ENCODE measurements at regions not wholly inside any gene's neighbourhood (a gene's known extent, or its start where the extent isn't known, plus 50 kb on each side); places are given as distances from the start of the nearest gene placed in this dataset.

- TF ChIP-seq REST (IDR thresholded peaks at IDR 0.05), result no peak
- no peak for TF ChIP-seq HNF4G (IDR thresholded peaks at IDR 0.05)
- TF ChIP-seq CTCF (IDR thresholded peaks at IDR 0.05; ENCODE audit: low read depth, low read length, missing input control), result no peak
- TF ChIP-seq YY1 (IDR thresholded peaks at IDR 0.05), result no peak
- no peak for TF ChIP-seq FOXA1 (IDR thresholded peaks at IDR 0.05)
- TF ChIP-seq RXRA (IDR thresholded peaks at IDR 0.05), result no peak
Measured at GRCh38 chr11:103727262-103727661, 309.2 kb upstream of the DDI1 start (continued).

- no peaks in the 10 kb centered on the region for H3K4me1 ChIP-seq (ENCODE audit: control insufficient read depth in 4 of 4, insufficient read depth in 4 of 4, low read length in 3 of 4)
Measured at GRCh38 chr11:103729617-103730016, 306.8 kb upstream of the DDI1 start.

More at GRCh38 chr11:103729617-103730016, 306.8 kb upstream of the DDI1 start:
- Histone ChIP-seq H3K36me3 (ENCODE audit: control insufficient read depth in 4 of 4, insufficient read depth in 3 of 4, low read depth in 1 of 4, low read length in 3 of 4) (no peaks in the 10 kb centered on the region), H3K27ac (ENCODE audit: low read depth in 1 of 2, low read length in 2 of 2) (no peak overlapping the region), H3K9ac (ENCODE audit: low read depth in 1 of 2, low read length in 2 of 2) (no peak overlapping the region), H3K9me3 (ENCODE audit: control insufficient read depth in 4 of 4, low read length in 3 of 4) (no peaks in the 10 kb centered on the region), H3K27me3 (ENCODE audit: control insufficient read depth in 4 of 4, insufficient read depth in 4 of 4, low read length in 3 of 4) (peaks cover 0 to 3% (median under 1%) of the 10 kb centered on the region in 4 donors), H3K4me3 (ENCODE audit: low read depth in 1 of 3, low read length in 3 of 3) (no peak overlapping the region)
- TF ChIP-seq TAF1 (conservative IDR thresholded peaks at IDR 0.05), result no peak
- no peak for TF ChIP-seq REST (IDR thresholded peaks at IDR 0.05)
- no peak for DNase-seq (ENCODE audit: low spot score)

Measured in liver (tissue), 7 donors.